ENCODE measurements at regions not wholly inside any gene's neighbourhood (a gene's known extent, or its start where the extent isn't known, plus 50 kb on each side); places are given as distances from the start of the nearest gene placed in this dataset.
"Not testable (repeated sequence)": the region's sequence is repeated elsewhere in the genome, so short reads cannot be mapped to it uniquely, and the experiment has no call there.

DNA sequence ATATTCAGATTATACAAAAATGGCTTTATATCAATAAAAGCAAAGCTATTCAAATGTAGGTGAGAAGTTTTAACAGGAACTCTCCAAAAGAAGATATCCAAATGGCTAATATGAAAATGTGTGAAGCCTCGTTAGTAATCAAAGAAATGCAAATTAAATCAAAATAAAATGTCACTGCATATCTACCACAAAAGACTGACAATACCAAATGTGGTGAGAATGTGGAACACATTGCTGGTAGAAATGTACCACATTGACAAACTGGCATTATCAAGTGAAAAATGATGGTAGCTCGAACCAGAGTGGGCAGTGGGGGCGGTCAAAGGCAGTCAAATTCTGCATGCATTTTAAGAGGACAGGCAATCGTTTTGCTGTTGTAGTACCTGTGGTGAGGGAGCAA lies 1012.7 kb downstream of the TDRD15 start:
- intact Hi-C loops (cut with micrococcal nuclease; ENCODE audit: unreplicated experiment) = no loop called here
- H3K27ac Mint-ChIP-seq (ENCODE audit: unreplicated experiment) = no peak overlapping the region
- no peaks in the 10 kb centered on the region for H3K36me3 Mint-ChIP-seq (ENCODE audit: insufficient read depth, unreplicated experiment)
- BruUV-seq (replicated peaks) = no TSS peak
- ChIA-PET CTCF (no interaction called here), POLR2A (no interaction called here)
- Histone ChIP-seq H3K4me1 (no peaks in the 10 kb centered on the region), H3K27me3 (replicated peaks; ENCODE audit: control insufficient read depth, insufficient read depth, low read length) (no peaks in the 10 kb centered on the region), H3K36me3 (ENCODE audit: control insufficient read depth, insufficient read depth, low read length) (no peaks in the 10 kb centered on the region), H3K4me3 (ENCODE audit: low read depth, low read length) (no peak overlapping the region), H3K9me3 (no peaks in the 10 kb centered on the region)
- peaks cover 3% of the 10 kb centered on the region for H3K27me3 Mint-ChIP-seq (ENCODE audit: insufficient read depth, unreplicated experiment)
- TF ChIP-seq, protein P1, sequence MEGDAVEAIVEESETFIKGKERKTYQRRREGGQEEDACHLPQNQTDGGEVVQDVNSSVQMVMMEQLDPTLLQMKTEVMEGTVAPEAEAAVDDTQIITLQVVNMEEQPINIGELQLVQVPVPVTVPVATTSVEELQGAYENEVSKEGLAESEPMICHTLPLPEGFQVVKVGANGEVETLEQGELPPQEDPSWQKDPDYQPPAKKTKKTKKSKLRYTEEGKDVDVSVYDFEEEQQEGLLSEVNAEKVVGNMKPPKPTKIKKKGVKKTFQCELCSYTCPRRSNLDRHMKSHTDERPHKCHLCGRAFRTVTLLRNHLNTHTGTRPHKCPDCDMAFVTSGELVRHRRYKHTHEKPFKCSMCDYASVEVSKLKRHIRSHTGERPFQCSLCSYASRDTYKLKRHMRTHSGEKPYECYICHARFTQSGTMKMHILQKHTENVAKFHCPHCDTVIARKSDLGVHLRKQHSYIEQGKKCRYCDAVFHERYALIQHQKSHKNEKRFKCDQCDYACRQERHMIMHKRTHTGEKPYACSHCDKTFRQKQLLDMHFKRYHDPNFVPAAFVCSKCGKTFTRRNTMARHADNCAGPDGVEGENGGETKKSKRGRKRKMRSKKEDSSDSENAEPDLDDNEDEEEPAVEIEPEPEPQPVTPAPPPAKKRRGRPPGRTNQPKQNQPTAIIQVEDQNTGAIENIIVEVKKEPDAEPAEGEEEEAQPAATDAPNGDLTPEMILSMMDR (IDR thresholded peaks at IDR 0.05; ENCODE audit: insufficient read depth in 1 of 2, low read depth in 1 of 2, low read length in 1 of 2, severe bottlenecking in 1 of 2, unreplicated experiment in 1 of 2) = no peak
- H3K4me3 Mint-ChIP-seq (ENCODE audit: unreplicated experiment) = no peak overlapping the region
- H3K9me3 Mint-ChIP-seq (ENCODE audit: unreplicated experiment) = no peaks in the 10 kb centered on the region
- no peaks in the 10 kb centered on the region for H3K4me1 Mint-ChIP-seq (ENCODE audit: low read depth, unreplicated experiment)
- DNase-seq = no peak

DNA sequence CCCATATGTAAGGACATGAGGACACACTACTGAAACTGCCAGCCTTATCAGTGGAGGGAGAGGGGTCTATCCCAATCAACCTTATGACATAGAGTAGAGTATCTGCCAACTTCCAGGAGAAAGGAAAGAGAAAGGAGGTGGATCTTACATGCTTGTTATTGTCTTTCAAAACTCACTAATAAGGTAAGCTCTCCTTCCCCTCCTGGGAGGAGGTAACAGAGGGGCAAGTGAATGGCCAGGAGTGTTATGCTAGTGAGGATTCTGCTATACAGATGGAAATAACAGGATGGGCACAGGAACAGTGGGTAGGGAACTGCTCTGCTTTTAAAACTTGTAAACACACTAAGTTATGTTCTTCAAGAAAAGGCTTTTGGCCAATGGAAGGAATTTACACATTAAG lies 1020.1 kb downstream of the TDRD15 start:
- Histone ChIP-seq H3K36me3 (ENCODE audit: control insufficient read depth, insufficient read depth, low read length) (no peaks in the 10 kb centered on the region), H3K27me3 (replicated peaks; ENCODE audit: control insufficient read depth, insufficient read depth, low read length) (no peaks in the 10 kb centered on the region), H3K9me3 (0 out of 2 replicates have a peak, but pooled peaks cover 2% of the 10 kb centered on the region), H3K4me3 (ENCODE audit: low read depth, low read length) (no peak overlapping the region), H3K4me1 (no peaks in the 10 kb centered on the region)
- Mint-ChIP-seq H3K9me3 (ENCODE audit: unreplicated experiment) (peaks cover 11% of the 10 kb centered on the region), H3K27me3 (ENCODE audit: insufficient read depth, unreplicated experiment) (no peaks in the 10 kb centered on the region), H3K4me1 (ENCODE audit: low read depth, unreplicated experiment) (no peaks in the 10 kb centered on the region), H3K4me3 (ENCODE audit: unreplicated experiment) (no peak overlapping the region), H3K36me3 (ENCODE audit: insufficient read depth, unreplicated experiment) (no peaks in the 10 kb centered on the region), H3K27ac (ENCODE audit: unreplicated experiment) (no peak overlapping the region)
- POLR2A ChIA-PET = no interaction called here
- intact Hi-C loops (cut with micrococcal nuclease; ENCODE audit: unreplicated experiment) = no loop called here
- no TSS peak for BruUV-seq (replicated peaks)
- no peak for DNase-seq
- TF ChIP-seq, protein P1 (IDR thresholded peaks at IDR 0.05; ENCODE audit: insufficient read depth in 1 of 2, low read depth in 1 of 2, low read length in 1 of 2, severe bottlenecking in 1 of 2, unreplicated experiment in 1 of 2) = no peak
- CTCF ChIA-PET = no interaction called here

DNA sequence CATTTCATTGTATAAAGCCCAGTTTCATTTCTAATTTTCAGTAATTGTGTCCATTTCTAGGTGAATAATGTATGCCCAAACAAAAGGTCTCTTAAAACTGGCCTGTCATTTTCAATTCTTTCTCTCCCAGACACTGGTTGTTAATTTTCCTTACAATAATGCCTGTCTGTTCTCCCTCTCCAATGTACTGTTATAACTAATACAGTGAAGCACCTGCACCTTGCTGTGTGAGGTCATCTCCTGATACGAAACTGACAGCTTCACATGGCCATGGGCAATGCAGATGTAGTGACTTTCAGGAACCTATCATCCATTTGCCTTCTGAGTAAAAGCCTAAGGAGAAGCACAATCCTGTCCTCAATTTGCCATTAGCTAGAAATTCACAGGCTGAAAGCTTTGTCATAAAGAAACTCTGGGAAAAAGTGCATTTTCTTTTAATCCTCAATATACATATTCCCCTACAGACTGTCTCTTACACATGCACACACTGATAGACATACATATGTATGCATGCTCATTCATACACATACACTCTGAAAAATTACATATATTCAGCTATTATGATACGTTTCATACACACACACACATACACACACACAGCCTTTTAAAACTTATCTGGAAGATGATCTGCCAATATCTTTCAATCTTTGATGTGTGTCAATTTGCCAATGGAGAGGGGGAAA lies 1030.3 kb downstream of the TDRD15 start:
- Mint-ChIP-seq H3K4me3 (ENCODE audit: unreplicated experiment) (no peak overlapping the region), H3K4me1 (ENCODE audit: low read depth, unreplicated experiment) (peaks cover 6% of the 10 kb centered on the region), H3K27ac (ENCODE audit: unreplicated experiment) (no peak overlapping the region), H3K9me3 (ENCODE audit: unreplicated experiment) (peaks cover 19% of the 10 kb centered on the region), H3K27me3 (ENCODE audit: insufficient read depth, unreplicated experiment) (no peaks in the 10 kb centered on the region), H3K36me3 (ENCODE audit: insufficient read depth, unreplicated experiment) (no peaks in the 10 kb centered on the region)
- ChIA-PET POLR2A (no interaction called here), CTCF (no interaction called here)
- TF ChIP-seq, protein P1 (IDR thresholded peaks at IDR 0.05; ENCODE audit: insufficient read depth in 1 of 2, low read depth in 1 of 2, low read length in 1 of 2, severe bottlenecking in 1 of 2, unreplicated experiment in 1 of 2) = no peak
- intact Hi-C loops (cut with micrococcal nuclease; ENCODE audit: unreplicated experiment) = no loop called here
- no peaks in the 10 kb centered on the region for H3K27me3 ChIP-seq (replicated peaks; ENCODE audit: control insufficient read depth, insufficient read depth, low read length)
- DNase-seq = no peak
- H3K4me1 ChIP-seq = no peaks in the 10 kb centered on the region
- H3K36me3 ChIP-seq (ENCODE audit: control insufficient read depth, insufficient read depth, low read length) = no peaks in the 10 kb centered on the region
- no peak overlapping the region for H3K4me3 ChIP-seq (ENCODE audit: low read depth, low read length)
- no peaks in the 10 kb centered on the region for H3K9me3 ChIP-seq
- BruUV-seq (replicated peaks) = no TSS peak

DNA sequence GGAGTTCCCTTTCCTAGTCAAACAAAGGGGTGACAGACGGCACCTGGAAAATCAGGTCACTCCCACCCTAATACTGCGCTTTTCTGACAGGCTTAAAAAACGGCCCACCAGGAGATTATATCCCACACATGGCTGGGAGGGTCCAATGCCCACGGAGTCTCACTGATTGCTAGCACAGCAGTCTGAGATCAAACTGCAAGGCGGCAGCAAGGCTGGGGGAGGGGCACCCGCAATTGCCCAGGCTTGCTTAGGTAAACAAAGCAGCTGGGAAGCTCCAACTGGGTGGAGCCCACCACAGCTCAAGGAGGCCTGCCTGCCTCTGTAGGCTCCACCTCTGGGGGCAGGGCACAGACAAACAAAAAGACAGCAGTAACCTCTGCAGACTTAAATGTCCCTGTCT lies 1032.9 kb downstream of the TDRD15 start:
- H3K27me3 Mint-ChIP-seq (ENCODE audit: insufficient read depth, unreplicated experiment); H3K36me3 ChIP-seq (ENCODE audit: control insufficient read depth, insufficient read depth, low read length); POLR2A ChIA-PET; CTCF ChIA-PET; BruUV-seq (replicated peaks); H3K27me3 ChIP-seq (replicated peaks; ENCODE audit: control insufficient read depth, insufficient read depth, low read length); H3K4me1 Mint-ChIP-seq (ENCODE audit: low read depth, unreplicated experiment); H3K4me3 ChIP-seq (ENCODE audit: low read depth, low read length); intact Hi-C loops (cut with micrococcal nuclease; ENCODE audit: unreplicated experiment); H3K36me3 Mint-ChIP-seq (ENCODE audit: insufficient read depth, unreplicated experiment); H3K9me3 ChIP-seq; H3K27ac Mint-ChIP-seq (ENCODE audit: unreplicated experiment); H3K4me1 ChIP-seq: not testable (repeated sequence)
- Mint-ChIP-seq H3K9me3 (ENCODE audit: unreplicated experiment) (peaks cover 19% of the 10 kb centered on the region), H3K4me3 (ENCODE audit: unreplicated experiment) (peak overlapping the region; percentile 64)
- DNase-seq = peak; percentile 22 to 56

Data from Caco-2 (cell line).